Right ventricle myocardium superior (tissue), 1 donor: ENCODE measurements at regions not wholly inside any gene's neighbourhood (a gene's known extent, or its start where the extent isn't known, plus 50 kb on each side); places are given as distances from the start of the nearest gene placed in this dataset.

Experiments
- ATAC-seq: fragments of 200-7000 bp; cut with Tn5 transposase; one replicate; pipeline ENCODE4 v1.9.1; 2020; ENCODE audit warnings: mild to moderate bottlenecking; ENCODE audit not compliant: poor library complexity
- DNase-seq: peaks from one replicate; pipeline ENCODE4 v3.0.0-alpha.2; 2020
- intact Hi-C: fragments of 100-400 bp; cut with DNase I; formaldehyde crosslinking; loops from one replicate; pipeline ENCODE4 v1.11.2; 2022
- donor health status: DM: no; HTN: yes; CAD: no; lungs with severe emphysema.

DNA sequence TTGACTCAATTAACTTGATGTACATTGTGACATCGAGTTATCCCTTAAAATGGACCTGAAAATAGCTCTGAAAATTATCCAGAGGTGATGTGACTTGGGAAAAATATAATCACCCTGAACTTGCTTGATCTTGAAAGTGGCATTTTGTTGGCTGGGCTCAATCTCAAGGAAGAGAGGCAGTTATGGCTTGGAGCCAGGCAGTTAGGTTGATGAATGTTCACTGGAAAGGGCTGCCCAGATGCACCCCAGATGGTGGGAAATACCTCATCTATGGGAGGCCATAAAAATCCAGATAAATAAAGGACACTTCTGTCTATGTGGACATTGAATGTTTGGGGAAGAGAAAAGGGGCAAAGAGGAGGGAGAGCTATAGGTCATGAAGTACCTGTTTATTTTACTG lies 55.7 kb upstream of the OR5AN1 start:
- intact Hi-C loops, result no loop called here
- ATAC-seq (no peak), DNase-seq (no peak)

DNA sequence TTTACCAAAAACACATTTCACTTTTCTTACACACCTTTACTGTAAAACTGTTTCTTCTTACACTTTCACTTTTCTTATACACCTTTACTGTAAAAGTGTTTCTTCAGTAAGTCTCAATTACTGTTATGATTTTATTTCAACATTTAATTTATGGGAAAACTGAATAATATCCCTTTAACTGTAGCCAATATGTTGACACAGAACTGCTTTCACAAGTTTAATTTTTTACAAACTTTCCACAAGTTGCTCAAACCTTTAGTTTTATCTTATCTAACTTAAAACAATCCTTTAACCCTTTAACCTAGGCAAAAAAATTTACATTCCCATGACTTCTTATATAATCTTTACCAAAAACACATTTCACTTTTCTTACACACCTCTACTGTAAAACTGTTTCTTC lies 63.3 kb upstream of the OR5AN1 start:
- intact Hi-C loops, result no loop called here
- ATAC-seq (no peak), DNase-seq (no peak)

DNA sequence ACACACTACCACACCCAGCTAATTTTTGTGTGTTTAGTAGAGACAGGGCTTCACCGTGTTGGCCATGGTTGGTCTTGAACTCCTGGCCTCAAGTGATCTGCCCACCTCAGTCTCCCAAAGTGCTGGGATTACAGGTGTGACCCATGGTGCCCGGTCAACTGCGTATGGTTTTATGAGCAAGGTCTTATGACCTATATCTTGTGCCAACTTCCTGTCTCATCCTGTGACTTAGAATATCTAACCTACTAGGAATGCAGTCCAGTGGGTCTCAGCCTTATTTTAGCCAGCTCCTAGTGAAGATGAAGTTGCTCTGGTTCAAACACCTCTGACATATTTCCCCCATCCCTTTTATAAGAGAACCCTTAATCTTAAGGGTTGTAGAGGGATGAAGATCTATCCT lies 66.1 kb upstream of the OR5AN1 start:
- DNase-seq, result no peak
- intact Hi-C loops, result no loop called here
- ATAC-seq, result no peak

DNA sequence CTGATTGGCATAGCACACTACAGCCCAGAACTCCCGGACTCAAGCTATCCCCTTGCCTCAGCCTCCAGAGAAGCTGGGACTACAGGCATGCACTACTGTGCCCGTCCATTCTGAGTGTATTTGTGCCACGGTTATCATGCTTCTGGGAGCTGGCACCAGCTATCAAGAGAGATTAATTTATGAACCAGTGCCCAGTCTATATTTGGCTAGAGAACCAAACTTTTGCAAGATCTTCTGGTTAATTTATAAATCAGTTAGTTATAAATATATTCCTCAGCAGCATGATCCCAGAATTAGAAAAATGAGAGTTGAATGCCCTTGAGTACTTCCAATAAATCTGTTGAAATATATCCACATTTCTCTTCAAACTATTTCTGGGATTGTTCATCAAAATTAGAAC lies 67.5 kb upstream of the OR5AN1 start:
- no peak for DNase-seq
- intact Hi-C loops, result no loop called here
- no peak for ATAC-seq

DNA sequence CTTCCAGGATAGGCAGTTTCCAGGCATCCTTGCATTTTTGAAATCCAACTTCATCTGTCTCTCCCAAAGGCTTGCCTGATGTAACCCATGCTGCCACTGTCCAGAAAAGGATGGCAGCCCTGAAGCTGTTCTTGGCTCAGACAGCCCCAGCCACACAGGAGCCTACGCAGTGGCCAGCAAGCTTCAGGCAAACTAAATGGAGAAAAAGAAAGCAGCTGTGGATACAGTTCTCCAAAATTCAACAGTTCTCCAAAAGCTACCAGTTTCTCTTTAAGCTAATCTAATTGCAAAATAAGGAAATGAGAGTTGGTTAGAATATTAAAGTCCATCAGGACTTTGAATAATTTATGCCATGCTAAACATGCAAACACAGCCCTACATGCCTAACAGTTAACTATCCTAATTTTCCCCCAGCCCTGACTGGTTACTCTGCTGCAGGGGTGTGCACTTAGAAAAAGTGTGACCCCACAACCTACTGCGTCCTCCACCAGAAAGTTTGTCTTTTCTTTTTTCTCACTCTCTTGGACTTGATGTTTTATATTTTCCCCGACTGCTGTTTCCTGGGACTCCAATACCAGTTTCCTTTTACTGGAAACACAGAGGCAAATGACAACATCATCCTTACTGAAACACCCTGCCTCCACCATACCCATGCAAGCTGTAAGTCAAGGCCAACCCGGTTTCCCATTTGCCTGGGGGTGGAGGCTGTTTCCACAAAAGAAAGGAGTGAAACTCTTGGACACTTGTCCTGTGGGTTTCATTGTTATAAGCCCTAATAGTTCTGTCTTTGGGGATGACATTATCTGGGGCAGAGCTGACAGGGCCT lies 69.1 kb upstream of the OR5AN1 start:
- DNase-seq (no peak), ATAC-seq (no peak)
- intact Hi-C loops, result loop anchor here (10.0 kb wide), 1 partner anchor 115 kb away; the partner anchor contains the start of gene DTX4

DNA sequence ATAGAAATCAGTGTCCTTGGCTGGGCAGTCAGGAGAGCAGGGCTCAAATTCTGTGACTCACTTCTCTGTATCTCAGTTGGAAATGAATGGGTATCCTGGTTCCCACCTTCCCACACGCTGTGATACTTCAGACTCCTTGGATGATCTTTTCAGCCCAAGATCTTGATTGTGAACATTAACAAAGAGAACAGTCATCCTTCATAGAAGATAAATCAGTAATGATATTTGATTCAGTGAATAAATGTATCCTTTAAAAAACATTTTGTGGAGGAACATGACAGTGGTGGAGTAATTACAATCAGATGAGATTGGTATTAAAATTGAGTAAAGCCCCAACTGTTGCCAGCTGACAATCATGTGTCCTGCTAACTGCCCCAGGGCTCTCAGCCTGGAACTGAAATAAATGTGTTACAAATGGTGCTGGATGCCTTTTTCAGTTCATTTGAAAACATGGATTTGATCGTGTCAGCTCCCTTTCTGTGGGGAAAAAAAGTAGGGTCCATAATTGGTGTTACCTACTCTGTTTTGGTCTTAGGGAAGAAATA lies 72.9 kb upstream of the OR5AN1 start:
- intact Hi-C loops, result loop anchor here (10.0 kb wide), 1 partner anchor 111 kb away; the partner anchor contains the start of gene DTX4
- no peak for DNase-seq
- no peak for ATAC-seq

DNA sequence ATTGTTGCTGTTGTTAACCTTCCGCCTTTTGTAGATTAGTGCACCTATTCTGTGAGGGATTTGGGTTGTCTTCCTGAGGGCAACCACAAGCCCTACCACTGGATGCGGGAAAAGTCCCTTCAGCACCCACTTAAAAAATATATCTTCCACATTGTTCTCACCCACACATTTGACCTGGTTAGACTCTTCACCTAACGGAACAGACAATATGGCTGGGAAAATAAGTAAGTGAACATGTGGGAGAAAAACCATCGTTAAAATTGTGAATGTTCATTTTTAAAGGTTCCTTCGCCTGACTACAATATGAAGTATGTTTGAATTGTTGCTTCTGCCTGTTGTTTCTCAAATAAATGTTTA lies 72.0 kb upstream of the MPEG1 start:
- intact Hi-C loops, result loop anchor here (10.0 kb wide), 1 partner anchor 110 kb away; the partner anchor contains the start of gene DTX4
- ATAC-seq (no peak), DNase-seq (no peak)

DNA sequence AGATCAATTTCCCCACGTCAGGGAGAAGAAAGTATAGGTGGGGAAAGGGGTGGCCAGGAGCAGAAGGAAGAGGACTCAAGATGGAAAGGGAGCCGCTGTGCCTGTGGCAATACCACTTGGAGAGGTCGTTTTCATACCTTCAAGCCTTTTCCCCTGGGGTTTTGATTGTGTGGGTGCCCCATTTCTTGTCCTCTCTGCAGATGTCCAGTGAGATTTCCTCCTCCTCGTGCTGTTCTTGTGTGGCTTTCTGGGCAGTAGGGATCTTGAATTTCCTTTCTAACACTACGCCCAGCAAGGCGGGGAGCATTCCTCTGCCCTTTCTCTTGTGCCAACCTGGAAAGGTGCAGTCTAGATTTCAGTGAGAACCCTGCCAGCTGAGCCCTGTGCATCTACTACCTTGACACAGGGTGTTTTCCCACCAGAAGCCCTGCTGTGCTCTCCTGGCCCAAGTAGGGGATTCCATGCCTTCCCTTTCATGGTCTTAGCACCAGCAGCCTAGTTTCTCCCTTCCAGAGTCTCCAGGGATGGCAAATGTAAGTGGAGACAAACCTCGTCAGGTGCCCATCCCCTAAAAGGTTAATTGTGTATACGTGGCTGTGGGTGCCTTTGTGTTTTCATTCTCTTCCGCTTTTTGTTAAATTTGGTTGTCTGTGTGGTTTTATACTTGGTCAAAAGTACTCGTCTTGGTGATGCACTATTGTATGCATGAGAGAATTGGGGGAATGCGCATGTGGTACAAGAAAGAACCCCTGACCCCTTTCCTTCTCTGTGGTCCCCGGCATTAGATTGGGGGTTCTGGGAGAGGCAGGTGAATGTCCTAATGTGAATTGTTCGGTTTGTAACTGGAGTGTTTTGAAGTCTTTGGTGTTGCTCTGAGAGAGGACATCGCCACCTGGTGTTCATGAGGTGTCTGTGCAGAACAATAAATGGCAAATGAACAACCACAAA lies 71.4 kb upstream of the MPEG1 start:
- DNase-seq, result no peak
- intact Hi-C loops, result loop anchor here (10.0 kb wide), 1 partner anchor 109 kb away; the partner anchor contains the start of gene DTX4
- peak; percentile 77 for ATAC-seq

DNA sequence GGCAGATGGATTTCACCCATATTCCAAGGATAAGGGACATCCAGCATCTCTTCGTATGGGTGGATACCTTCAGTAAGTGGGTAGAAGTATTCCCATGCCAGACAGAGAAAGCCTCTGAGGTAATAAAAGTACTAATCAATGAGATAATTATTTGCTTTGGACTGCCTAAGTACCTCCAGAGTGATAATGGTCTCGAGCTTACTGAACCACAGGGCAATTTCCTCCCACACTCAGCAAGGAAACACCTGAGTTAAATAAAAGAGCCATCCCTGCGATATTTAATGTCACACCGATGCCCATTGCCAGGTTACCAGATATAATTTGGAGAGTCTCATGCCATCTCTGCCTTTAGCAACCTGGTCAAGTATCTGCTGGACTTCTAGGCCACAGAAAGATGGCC lies 70.6 kb upstream of the MPEG1 start:
- intact Hi-C loops, result loop anchor here (10.0 kb wide), 1 partner anchor 109 kb away; the partner anchor contains the start of gene DTX4
- DNase-seq (no peak), ATAC-seq (no peak)

DNA sequence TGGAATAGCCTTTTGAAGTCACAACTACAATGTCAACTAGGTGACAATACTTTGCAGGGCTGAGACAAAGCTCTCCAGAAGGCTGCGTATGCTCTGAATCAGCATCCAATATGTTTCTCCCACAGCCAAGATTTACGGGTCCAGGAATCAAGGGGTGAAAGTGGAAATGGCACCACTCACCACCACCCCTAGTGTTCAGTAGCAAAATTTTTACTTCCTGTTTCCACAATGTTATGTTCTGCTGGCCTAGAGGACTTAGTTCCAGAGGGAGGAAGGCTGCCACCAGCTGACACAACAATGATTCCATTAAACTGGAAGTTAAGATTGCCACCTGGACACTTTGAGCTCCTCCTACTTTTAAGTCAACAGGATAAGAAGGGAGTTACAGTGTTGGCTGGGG lies 68.5 kb upstream of the MPEG1 start:
- no peak for DNase-seq
- ATAC-seq, result no peak
- intact Hi-C loops, result loop anchor here (10.0 kb wide), 1 partner anchor 106 kb away; the partner anchor contains the start of gene DTX4

DNA sequence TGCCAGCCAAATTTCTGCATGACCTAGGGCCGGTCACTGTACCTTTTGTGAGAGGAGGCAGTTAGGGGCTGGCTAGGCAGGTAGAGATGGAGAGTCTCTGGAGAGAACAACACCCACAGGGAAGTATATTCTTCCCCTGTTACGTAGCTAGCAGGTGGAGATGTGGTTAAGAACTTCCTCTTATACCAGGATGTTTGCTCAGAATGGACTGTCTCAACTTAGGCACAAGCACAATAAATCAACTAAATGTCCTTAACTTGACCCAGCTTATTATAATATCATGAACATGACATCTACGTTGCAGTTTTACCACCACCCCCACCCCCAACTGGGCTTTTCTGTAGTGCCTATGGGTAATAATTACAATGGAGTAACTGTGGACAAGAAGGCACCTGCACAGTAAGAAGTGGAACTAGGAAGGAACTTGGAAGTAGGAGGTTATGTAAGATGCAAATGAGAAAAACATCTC lies 60.7 kb upstream of the MPEG1 start:
- peak; percentile 60 for ATAC-seq
- intact Hi-C loops, result no loop called here
- DNase-seq, result no peak

DNA sequence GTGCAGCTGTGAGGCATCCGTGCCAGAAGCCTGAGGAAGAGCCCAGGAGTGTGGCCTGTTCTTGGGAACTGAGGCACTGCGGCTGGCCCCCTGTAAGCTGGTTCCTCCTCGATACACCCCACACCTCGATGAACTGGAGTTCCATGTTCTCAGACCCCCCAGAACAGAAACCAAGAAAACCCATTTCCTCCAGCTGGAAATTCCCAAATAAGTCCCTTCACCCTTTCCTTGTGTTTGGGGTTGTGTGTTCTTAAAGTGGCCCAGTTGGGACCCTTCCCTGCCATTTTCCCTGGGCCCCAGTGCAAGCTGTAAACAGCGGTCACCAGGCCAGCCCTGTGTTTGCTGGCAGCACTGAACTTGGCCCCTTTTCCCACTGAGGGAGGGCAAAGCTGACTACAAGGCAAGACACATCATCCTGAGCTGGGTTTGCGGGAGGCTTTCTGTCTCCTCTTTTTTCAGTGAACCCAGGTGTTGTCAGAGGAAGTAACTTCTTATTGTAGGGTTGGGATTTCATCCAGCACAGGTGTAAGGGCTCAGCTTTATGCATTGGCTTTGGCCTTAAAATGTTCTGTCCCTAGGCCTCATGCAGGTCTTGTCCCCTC lies 60.1 kb upstream of the MPEG1 start:
- no peak for ATAC-seq
- no peak for DNase-seq
- intact Hi-C loops, result no loop called here

DNA sequence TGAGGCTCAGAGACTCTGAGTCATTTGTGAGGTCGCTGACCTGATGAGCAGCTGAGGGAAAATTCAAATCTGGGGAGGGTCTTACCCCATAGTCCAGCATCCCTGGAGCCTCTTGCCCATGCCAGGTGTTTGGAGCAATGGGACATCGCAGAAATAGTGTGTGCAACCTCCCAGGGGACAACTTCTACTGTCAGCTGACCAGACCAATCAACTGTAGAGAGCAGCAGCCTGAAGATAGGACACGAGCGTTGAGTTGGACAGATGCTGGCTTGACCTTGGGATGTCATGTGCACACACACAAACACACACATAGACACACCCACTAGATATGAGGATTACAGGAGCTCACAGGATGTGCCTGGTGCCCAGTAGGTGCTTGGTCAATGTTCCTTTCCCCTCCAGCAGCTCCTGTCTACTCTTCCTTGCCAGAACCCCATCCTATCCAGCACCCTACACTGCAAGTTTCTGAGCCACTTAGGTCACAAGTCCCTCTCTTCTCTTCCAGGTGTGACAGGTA lies 59.1 kb upstream of the MPEG1 start:
- DNase-seq, result no peak
- intact Hi-C loops, result no loop called here

DNA sequence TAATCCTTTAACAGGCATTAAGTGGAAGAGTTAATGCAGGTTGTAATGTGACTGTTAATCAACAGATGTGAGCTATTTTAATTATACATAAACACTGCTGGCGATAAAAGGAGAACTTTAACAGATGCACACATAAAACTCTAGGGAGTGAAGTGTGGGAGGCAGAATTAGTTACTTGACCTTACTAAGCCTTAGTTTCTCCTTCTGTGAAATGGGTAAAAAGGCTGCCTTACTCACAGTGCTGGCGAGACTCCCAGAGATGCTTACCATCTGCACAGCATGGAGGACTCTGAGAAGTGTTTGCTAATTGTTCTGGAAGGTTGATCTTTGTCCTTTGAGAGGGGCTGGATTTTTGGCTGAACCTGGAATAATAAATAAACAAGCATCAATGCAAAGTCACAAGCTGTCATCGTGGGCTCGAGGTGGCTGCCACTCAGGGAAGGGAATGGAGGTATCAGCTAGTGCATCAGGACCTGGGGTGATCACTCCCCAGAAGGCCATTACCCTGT lies 58.6 kb upstream of the MPEG1 start:
- intact Hi-C loops, result no loop called here
- no peak for ATAC-seq
- DNase-seq, result no peak

More for the DNA sequence above, 59.1 kb upstream of the MPEG1 start:
- no peak for ATAC-seq

DNA sequence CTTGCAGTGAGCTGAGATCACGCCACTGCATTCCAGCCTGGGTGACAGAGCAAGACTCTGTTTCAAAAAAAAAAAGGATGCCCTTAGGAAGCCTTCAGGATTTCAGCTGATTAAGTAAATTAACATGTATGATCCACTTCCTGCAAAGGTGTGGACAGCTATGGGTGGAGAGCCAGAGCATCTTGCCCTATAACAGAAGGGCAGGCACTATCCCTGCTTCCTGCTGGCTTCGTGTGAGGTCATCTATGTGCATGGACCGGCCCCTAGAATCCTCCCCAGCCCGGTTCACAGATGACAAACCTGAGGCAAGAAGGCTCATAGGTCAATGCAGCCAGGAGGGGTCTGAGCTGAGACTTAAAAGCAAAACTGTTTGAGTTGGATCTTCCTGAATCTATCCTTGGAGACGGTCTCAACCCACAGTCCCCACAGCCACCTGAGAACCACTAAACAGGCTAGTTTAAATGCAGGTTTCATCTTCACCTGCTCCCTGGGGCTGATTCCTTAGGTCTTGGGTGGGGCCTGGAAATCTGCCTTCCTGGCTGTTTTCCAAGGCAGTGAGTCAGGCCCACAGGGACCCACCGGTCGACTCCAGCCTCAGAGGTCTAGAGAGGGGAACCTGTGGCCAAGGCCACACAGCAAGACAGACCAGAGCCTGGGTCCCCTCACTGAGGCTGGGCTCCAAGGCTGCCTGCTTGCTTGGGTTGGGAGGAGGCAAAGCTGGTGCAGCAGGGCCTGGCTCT lies 55.2 kb upstream of the MPEG1 start:
- intact Hi-C loops, result no loop called here
- DNase-seq (no peak), ATAC-seq (no peak)

DNA sequence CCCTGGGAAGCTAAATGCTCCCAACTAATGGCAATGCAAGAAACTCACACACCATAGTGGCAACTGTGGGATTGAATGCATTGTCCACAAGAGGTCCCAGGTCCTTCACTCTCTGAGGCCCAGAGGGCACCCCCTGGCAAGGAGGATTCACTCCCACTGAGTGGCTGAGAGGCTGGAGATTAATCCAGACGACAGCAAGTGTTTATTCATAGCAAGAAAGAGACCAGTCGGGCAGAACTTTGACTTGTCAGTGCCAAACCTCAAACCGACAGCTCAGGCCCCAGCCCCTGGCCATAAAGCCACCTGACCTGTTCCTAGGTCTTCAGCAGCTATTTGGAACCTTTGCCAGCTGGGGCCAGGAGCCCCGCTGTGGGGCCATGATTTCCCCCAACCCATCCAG lies 54.5 kb upstream of the MPEG1 start:
- DNase-seq, result no peak
- no peak for ATAC-seq
- intact Hi-C loops, result no loop called here

DNA sequence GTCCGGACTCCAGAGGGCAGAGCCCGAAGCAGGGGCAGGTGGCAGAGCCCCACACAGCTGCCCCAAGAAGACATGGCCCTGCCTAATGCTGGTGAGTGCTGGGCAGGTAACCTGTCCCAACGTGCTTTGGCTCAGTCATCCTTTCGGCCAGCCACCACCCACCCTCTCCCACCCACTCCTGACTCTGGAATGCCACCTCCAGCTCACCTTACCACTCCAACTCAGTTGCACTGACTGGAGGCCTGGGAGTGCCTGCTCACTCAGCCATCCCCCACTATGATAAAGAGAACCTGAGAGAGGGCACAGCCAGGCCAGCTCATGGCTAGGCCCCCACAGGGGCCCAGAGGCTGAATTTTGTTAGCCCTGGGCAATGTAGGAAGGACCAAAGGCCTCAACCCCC lies 53.8 kb upstream of the MPEG1 start:
- intact Hi-C loops, result no loop called here
- DNase-seq (no peak), ATAC-seq (no peak)

DNA sequence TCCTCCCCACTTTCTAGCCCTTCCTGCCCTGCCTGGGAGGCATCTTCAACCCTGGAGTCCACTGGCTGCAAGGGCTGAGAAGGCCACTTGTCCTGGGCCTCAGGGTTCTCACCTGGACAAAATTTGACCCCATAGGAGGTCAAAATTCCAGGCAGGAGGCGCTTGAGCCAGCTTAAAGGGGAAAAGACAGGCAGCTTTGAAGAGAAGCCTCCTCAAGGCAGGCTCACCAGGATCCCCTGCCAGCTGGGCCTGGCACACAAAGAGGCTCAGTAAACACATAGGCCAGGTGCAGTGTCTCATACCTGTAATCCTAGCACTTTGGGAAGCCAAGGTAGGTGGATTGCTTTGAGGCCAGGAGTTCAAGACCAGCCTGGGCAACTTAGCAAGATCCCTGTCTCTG lies 53.0 kb upstream of the MPEG1 start:
- no peak for ATAC-seq
- DNase-seq, result no peak
- intact Hi-C loops, result no loop called here
